Parathyroid adenoma (tissue), 2 donors: ENCODE measurements at regions not wholly inside any gene's neighbourhood (a gene's known extent, or its start where the extent isn't known, plus 50 kb on each side); places are given as distances from the start of the nearest gene placed in this dataset.

ENCODE experiments used
- H2AFZ ChIP-seq: fragments of 300-600 bp; sonication (generic); one replicate; pipeline ENCODE4 v1.7.0; 2017; ENCODE audit warnings: antibody characterized with exemption, mild to moderate bottlenecking
- H3K27ac ChIP-seq: fragments of 300-600 bp; sonication (generic); one replicate; pipeline ENCODE4 v1.7.0; 2017
- H3K27me3 ChIP-seq: fragments of 300-600 bp; sonication (generic); one replicate; pipeline ENCODE4 v1.7.0; 2017; ENCODE audit warnings: low read length; ENCODE audit not compliant: control insufficient read depth, insufficient read depth
- H3K36me3 ChIP-seq: fragments of 300-600 bp; sonication (generic); one replicate; pipeline ENCODE4 v1.7.0; 2017; ENCODE audit warnings: low read length; ENCODE audit not compliant: control insufficient read depth, insufficient read depth
- H3K4me1 ChIP-seq: fragments of 300-600 bp; sonication (generic); one replicate; pipeline ENCODE4 v1.7.0; 2017; ENCODE audit warnings: control low read depth
- H3K4me2 ChIP-seq: fragments of 300-600 bp; sonication (generic); one replicate; pipeline ENCODE4 v1.7.0; 2017; ENCODE audit warnings: low read length
- H3K4me3 ChIP-seq: fragments of 300-600 bp; sonication (generic); one replicate; pipeline ENCODE4 v1.7.0; 2017; ENCODE audit warnings: low read depth, low read length
- H3K79me2 ChIP-seq: fragments of 300-600 bp; sonication (generic); one replicate; pipeline ENCODE4 v1.7.0; 2017; ENCODE audit warnings: control low read depth
- H3K9ac ChIP-seq: fragments of 300-600 bp; sonication (generic); one replicate; pipeline ENCODE4 v1.7.0; 2017; ENCODE audit warnings: mild to moderate bottlenecking
- H3K9me3 ChIP-seq: fragments of 300-600 bp; sonication (generic); one replicate; pipeline ENCODE4 v1.7.0; 2017; ENCODE audit warnings: low read length; ENCODE audit not compliant: control insufficient read depth
- TF ChIP-seq, protein P1 (sequence below): fragments of 300-600 bp; sonication (generic); IDR thresholded peaks from one replicate; pipeline ENCODE4 v1.7.0; 2017; ENCODE audit warnings: antibody characterized with exemption, mild to moderate bottlenecking
- donor health status: primary hyperparathyroidism.

DNA sequence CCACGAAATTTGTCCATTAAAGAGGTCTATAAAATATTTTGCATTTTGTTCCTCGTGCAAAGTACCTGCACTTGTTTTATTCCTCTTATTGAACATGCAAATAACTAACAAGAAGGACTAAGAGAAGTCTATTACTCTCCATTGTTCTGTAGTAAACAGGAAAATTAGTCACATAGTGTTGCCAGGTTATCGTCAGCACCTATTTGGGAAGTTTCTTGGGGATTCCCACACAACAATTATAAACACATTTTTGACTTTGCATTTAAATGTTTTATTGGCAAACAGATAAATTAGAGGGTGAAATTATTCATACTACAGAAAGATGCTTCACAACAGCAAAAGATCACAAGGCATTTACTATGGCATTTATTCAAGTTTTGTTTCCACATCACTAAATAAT is 174.5 kb downstream of the ZC3H11B start:
- Histone ChIP-seq H3K9me3 (no peaks in the 10 kb centered on the region), H2AFZ (no peak overlapping the region), H3K27ac (no peak overlapping the region), H3K27me3 (no peaks in the 10 kb centered on the region), H3K4me3 (no peak overlapping the region), H3K79me2 (no peaks in the 10 kb centered on the region), H3K36me3 (no peaks in the 10 kb centered on the region), H3K4me2 (no peak overlapping the region), H3K4me1 (no peaks in the 10 kb centered on the region), H3K9ac (no peak overlapping the region)
- TF ChIP-seq, protein P1, sequence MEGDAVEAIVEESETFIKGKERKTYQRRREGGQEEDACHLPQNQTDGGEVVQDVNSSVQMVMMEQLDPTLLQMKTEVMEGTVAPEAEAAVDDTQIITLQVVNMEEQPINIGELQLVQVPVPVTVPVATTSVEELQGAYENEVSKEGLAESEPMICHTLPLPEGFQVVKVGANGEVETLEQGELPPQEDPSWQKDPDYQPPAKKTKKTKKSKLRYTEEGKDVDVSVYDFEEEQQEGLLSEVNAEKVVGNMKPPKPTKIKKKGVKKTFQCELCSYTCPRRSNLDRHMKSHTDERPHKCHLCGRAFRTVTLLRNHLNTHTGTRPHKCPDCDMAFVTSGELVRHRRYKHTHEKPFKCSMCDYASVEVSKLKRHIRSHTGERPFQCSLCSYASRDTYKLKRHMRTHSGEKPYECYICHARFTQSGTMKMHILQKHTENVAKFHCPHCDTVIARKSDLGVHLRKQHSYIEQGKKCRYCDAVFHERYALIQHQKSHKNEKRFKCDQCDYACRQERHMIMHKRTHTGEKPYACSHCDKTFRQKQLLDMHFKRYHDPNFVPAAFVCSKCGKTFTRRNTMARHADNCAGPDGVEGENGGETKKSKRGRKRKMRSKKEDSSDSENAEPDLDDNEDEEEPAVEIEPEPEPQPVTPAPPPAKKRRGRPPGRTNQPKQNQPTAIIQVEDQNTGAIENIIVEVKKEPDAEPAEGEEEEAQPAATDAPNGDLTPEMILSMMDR = no peak

DNA sequence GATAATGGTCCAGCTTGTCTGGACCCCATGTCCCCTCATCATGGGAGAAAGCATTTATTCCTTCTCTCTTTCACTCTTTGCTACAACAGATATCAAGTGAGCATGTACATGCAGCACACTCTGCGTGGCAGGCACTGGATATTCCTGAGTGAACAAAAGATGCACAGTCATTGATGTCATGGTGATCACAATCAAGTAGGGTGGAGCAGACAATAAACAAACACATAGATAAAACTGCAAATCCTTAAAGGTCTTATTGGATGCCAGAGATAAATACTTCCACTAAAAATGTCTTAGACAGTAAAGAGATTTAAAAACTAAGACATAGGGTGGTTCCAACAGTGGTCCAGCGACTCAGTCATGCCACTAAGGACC is 178.0 kb downstream of the ZC3H11B start:
- no peak overlapping the region for H3K27ac ChIP-seq
- no peak overlapping the region for H2AFZ ChIP-seq
- TF ChIP-seq, protein P1 = no peak
- no peaks in the 10 kb centered on the region for H3K9me3 ChIP-seq
- no peaks in the 10 kb centered on the region for H3K36me3 ChIP-seq
- no peaks in the 10 kb centered on the region for H3K4me1 ChIP-seq
- no peaks in the 10 kb centered on the region for H3K27me3 ChIP-seq
- H3K4me3 ChIP-seq = no peak overlapping the region
- H3K79me2 ChIP-seq = no peaks in the 10 kb centered on the region
- H3K9ac ChIP-seq = no peak overlapping the region
- no peak overlapping the region for H3K4me2 ChIP-seq

DNA sequence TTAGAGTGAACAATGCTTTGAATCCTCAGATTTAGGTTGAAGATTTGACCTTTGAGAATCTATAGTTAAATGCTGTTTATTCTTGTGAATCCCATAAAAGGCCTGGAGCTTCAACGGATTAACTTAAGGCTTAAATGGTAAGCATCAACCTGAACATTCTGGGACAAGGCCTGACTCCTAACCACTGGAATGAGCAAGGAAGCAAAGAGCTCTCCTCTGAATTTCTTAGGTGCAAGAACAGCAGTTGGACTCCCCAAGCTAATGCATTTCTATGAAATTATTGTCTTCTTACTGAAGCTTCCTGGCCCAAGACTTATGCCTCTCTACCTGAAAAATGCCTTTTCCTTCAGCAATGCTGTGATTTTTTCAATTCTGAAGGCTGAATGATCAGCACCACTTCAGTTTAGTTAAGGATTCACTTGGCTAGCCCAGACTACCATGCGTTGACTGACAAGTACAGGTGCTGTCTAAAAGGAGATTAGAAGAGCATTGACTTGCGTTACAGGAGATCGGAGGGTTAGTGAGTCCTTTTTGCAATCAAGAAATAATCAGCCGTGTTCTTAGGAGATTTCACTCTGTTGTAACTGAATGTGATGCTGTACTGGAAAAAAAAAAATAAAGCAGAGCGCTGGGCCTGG is 178.5 kb downstream of the ZC3H11B start:
- no peak overlapping the region for H3K9ac ChIP-seq
- no peaks in the 10 kb centered on the region for H3K4me1 ChIP-seq
- TF ChIP-seq, protein P1 = no peak
- H3K27ac ChIP-seq = no peak overlapping the region
- H3K79me2 ChIP-seq = no peaks in the 10 kb centered on the region
- H3K9me3 ChIP-seq = no peaks in the 10 kb centered on the region
- no peaks in the 10 kb centered on the region for H3K27me3 ChIP-seq
- no peak overlapping the region for H3K4me2 ChIP-seq
- H3K4me3 ChIP-seq = no peak overlapping the region
- no peaks in the 10 kb centered on the region for H3K36me3 ChIP-seq
- no peak overlapping the region for H2AFZ ChIP-seq

DNA sequence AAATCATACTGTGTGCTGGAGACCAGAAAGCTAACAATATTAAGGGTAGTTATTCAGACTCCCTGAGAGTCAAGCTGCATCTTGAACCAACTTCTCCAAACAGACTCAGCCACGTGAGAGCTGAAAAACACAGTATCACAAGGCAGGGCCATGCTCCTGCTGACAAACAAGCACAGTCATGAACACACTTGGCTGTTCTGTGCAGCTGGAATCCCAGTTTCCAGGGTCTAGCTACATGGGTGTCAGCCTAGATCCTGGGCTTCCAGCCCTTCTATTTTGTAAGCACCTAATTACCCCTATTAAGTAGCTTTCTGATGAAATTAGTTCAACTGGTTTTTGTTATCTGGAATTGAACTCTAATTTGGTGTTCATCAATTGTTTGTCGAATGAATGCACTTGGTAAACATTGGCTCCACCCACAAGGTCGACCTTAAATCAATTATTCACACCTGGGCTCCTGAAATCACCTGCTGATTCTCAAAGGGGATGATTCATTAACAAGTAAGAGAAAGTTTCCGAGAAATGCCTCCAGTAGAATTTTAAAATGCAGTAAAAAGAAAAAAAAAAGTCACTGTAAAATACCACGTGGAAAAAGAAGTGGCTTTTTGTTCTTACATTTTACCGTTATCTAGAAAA is 179.3 kb downstream of the ZC3H11B start:
- no peaks in the 10 kb centered on the region for H3K79me2 ChIP-seq
- no peak overlapping the region for H3K4me2 ChIP-seq

More for the DNA sequence above, 179.3 kb downstream of the ZC3H11B start:
- Histone ChIP-seq H3K4me3 (no peak overlapping the region), H3K27me3 (no peaks in the 10 kb centered on the region), H2AFZ (no peak overlapping the region), H3K9me3 (no peaks in the 10 kb centered on the region), H3K4me1 (no peaks in the 10 kb centered on the region), H3K36me3 (no peaks in the 10 kb centered on the region), H3K27ac (no peak overlapping the region), H3K9ac (no peak overlapping the region)
- TF ChIP-seq, protein P1 = no peak
